CD4-positive, alpha-beta T cell treated with Interleukin-6 at 100 ng/mL for 8 hours (primary cell): ENCODE measurements at regions not wholly inside any gene's neighbourhood (a gene's known extent, or its start where the extent isn't known, plus 50 kb on each side); places are given as distances from the start of the nearest gene placed in this dataset.
"Not testable (repeated sequence)": the region's sequence is repeated elsewhere in the genome, so short reads cannot be mapped to it uniquely, and the experiment has no call there.

Experiments
- DNase-seq: peaks from one replicate; pipeline ENCODE4 v3.0.0-alpha.2; 2020; ENCODE audit warnings: mixed read lengths, low spot score

- DNase-seq = no peak
Observed at GRCh38 chr1:47594627-47595026, 156.8 kb downstream of the FOXD2 start.

GRCh38 chr1:47596328-47596727 is 158.5 kb downstream of the FOXD2 start:
- no peak for DNase-seq

- DNase-seq = no peak
Observed at GRCh38 chr1:47598357-47598756, 160.5 kb downstream of the FOXD2 start.

- no peak for DNase-seq
Observed at GRCh38 chr1:47599777-47600176, 161.9 kb downstream of the FOXD2 start.

GRCh38 chr1:47602491-47602890 is 164.6 kb downstream of the FOXD2 start:
- DNase-seq = not testable (repeated sequence)

GRCh38 chr1:47604869-47605268 is 167.0 kb downstream of the FOXD2 start:
- not testable (repeated sequence) for DNase-seq

- DNase-seq = no peak
Observed at GRCh38 chr1:47608296-47608875, 170.5 kb downstream of the FOXD2 start.

- no peak for DNase-seq
Observed at GRCh38 chr1:47611992-47612391, 174.1 kb downstream of the FOXD2 start.

GRCh38 chr1:47612819-47613218 is 175.0 kb downstream of the FOXD2 start:
- no peak for DNase-seq

- DNase-seq = no peak
Observed at GRCh38 chr1:47616036-47616435, 178.2 kb downstream of the FOXD2 start.

- DNase-seq = no peak
Observed at GRCh38 chr1:47616906-47617305, 179.1 kb downstream of the FOXD2 start.

GRCh38 chr1:47617381-47618221 is 179.8 kb downstream of the FOXD2 start:
- no peak for DNase-seq

- DNase-seq = no peak
Observed at GRCh38 chr1:47618222-47618720, 180.4 kb downstream of the FOXD2 start.

- no peak for DNase-seq
Observed at GRCh38 chr1:47618830-47619229, 181.0 kb downstream of the FOXD2 start.

GRCh38 chr1:47621483-47621882 is 183.6 kb downstream of the FOXD2 start:
- DNase-seq = no peak

- DNase-seq = no peak
Observed at GRCh38 chr1:47621977-47622376, 184.1 kb downstream of the FOXD2 start.

GRCh38 chr1:47622776-47623556 is 185.1 kb downstream of the FOXD2 start:
- no peak for DNase-seq

- no peak for DNase-seq
Observed at GRCh38 chr1:47623557-47623940, 185.7 kb downstream of the FOXD2 start.

GRCh38 chr1:47624531-47624930 is 186.7 kb downstream of the FOXD2 start:
- no peak for DNase-seq

GRCh38 chr1:47627016-47627415 is 189.2 kb downstream of the FOXD2 start:
- DNase-seq = no peak

GRCh38 chr1:47627471-47628370 is 189.9 kb downstream of the FOXD2 start:
- no peak for DNase-seq

GRCh38 chr1:47629201-47629600 is 191.4 kb downstream of the FOXD2 start:
- no peak for DNase-seq
